ENCODE measurements at regions not wholly inside any gene's neighbourhood (a gene's known extent, or its start where the extent isn't known, plus 50 kb on each side); places are given as distances from the start of the nearest gene placed in this dataset.

DNA sequence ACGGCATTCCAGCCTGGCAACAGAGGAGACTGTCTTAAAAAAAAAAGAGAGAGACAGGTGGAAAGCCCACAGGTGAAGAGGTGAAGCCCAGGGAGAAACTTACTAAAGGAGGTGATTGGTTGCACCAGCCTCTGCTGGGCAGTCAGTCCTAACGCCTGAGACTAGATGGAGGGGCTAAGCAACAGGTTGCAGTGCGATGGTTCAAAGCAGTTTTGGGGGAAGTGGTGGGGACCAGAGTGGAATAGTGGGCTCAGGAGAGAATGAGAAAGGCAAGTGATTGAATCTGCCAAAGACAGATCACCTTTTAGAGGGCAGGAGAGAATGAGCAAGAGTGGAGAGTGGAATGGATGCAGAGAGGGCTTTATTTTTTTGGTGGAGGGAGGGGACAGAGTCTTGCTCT lies 100.0 kb upstream of the KCTD7 start:
- Histone ChIP-seq H2AFZ (ENCODE audit: low read length) (no peak overlapping the region), H3K4me1 (ENCODE audit: insufficient read depth, low read length, poor library complexity, severe bottlenecking) (no peaks in the 10 kb centered on the region), H3K9me3 (ENCODE audit: insufficient read depth, low read depth, low read length) (no peaks in the 10 kb centered on the region), H3K27me3 (ENCODE audit: insufficient read depth, low read length, poor library complexity, severe bottlenecking) (no peaks in the 10 kb centered on the region), H3F3A (ENCODE audit: low read depth) (no peaks in the 10 kb centered on the region), H3K9ac (ENCODE audit: low read depth, low read length, poor library complexity, severe bottlenecking) (no peak overlapping the region), H4K20me1 (ENCODE audit: insufficient read depth, low read length, poor library complexity, severe bottlenecking) (no peaks in the 10 kb centered on the region), H3K4me2 (ENCODE audit: low read depth, low read length, poor library complexity, severe bottlenecking) (no peak overlapping the region), H3K9me2 (replicated peaks; ENCODE audit: low read depth, low read length) (no peaks in the 10 kb centered on the region), H3K79me2 (ENCODE audit: insufficient read depth, low read length) (no peaks in the 10 kb centered on the region), H3K4me3 (ENCODE audit: low read length, poor library complexity, severe bottlenecking) (no peak overlapping the region), H3K36me3 (ENCODE audit: insufficient read depth, low read length) (no peaks in the 10 kb centered on the region)
- no peak for TF ChIP-seq EZH2phosphoT487 (IDR thresholded peaks at IDR 0.05; ENCODE audit: borderline replicate concordance)
- TF ChIP-seq, protein P1, sequence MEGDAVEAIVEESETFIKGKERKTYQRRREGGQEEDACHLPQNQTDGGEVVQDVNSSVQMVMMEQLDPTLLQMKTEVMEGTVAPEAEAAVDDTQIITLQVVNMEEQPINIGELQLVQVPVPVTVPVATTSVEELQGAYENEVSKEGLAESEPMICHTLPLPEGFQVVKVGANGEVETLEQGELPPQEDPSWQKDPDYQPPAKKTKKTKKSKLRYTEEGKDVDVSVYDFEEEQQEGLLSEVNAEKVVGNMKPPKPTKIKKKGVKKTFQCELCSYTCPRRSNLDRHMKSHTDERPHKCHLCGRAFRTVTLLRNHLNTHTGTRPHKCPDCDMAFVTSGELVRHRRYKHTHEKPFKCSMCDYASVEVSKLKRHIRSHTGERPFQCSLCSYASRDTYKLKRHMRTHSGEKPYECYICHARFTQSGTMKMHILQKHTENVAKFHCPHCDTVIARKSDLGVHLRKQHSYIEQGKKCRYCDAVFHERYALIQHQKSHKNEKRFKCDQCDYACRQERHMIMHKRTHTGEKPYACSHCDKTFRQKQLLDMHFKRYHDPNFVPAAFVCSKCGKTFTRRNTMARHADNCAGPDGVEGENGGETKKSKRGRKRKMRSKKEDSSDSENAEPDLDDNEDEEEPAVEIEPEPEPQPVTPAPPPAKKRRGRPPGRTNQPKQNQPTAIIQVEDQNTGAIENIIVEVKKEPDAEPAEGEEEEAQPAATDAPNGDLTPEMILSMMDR (conservative IDR thresholded peaks at IDR 0.05; ENCODE audit: low read length) = no peak

DNA sequence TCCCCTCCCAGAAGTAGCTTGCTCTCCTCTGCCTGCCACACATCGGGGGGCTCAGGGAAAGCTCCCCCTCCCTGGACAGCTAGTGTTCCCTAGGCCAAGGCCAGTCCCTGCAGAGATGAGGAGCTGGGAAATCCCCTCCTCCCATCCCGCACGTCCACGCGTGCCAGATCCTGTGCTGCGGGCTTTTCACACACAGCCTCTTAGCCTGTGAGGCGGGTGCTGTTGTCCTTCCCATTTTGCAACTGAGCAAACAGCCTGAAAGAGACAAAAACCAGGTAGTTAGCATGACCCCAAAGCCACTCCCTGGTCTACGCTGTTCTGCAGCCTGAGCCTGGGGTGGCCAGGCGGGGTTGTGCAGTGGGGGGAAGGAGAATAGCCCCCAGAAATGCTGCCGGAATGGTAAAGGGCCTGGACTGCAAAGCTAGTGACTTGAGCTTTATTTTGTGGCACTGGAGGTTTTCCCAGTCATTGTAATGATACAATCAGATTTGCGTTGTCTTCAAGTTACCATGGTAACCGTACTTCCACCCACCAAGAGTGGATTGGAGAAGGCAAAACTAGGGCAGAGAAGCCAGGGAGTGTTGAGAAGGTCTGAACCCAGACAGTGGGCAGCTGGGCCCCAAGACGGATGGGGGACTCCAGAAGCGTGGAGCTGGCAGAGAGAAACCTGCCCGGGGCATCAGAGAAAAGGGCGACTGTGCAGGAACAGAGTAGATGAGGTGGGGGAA lies 98.6 kb upstream of the KCTD7 start:
- Histone ChIP-seq H4K20me1 (ENCODE audit: insufficient read depth, low read length, poor library complexity, severe bottlenecking) (no peaks in the 10 kb centered on the region), H3F3A (ENCODE audit: low read depth) (no peaks in the 10 kb centered on the region), H2AFZ (ENCODE audit: low read length) (no peak overlapping the region), H3K4me2 (ENCODE audit: low read depth, low read length, poor library complexity, severe bottlenecking) (no peak overlapping the region), H3K36me3 (ENCODE audit: insufficient read depth, low read length) (no peaks in the 10 kb centered on the region), H3K4me3 (ENCODE audit: low read length, poor library complexity, severe bottlenecking) (no peak overlapping the region), H3K9me2 (replicated peaks; ENCODE audit: low read depth, low read length) (no peaks in the 10 kb centered on the region), H3K27me3 (ENCODE audit: insufficient read depth, low read length, poor library complexity, severe bottlenecking) (no peaks in the 10 kb centered on the region), H3K4me1 (ENCODE audit: insufficient read depth, low read length, poor library complexity, severe bottlenecking) (no peaks in the 10 kb centered on the region), H3K9ac (ENCODE audit: low read depth, low read length, poor library complexity, severe bottlenecking) (no peak overlapping the region), H3K9me3 (ENCODE audit: insufficient read depth, low read depth, low read length) (no peaks in the 10 kb centered on the region), H3K79me2 (ENCODE audit: insufficient read depth, low read length) (no peaks in the 10 kb centered on the region)
- TF ChIP-seq, protein P1 (conservative IDR thresholded peaks at IDR 0.05; ENCODE audit: low read length) = no peak
- TF ChIP-seq EZH2phosphoT487 (IDR thresholded peaks at IDR 0.05; ENCODE audit: borderline replicate concordance) = no peak

DNA sequence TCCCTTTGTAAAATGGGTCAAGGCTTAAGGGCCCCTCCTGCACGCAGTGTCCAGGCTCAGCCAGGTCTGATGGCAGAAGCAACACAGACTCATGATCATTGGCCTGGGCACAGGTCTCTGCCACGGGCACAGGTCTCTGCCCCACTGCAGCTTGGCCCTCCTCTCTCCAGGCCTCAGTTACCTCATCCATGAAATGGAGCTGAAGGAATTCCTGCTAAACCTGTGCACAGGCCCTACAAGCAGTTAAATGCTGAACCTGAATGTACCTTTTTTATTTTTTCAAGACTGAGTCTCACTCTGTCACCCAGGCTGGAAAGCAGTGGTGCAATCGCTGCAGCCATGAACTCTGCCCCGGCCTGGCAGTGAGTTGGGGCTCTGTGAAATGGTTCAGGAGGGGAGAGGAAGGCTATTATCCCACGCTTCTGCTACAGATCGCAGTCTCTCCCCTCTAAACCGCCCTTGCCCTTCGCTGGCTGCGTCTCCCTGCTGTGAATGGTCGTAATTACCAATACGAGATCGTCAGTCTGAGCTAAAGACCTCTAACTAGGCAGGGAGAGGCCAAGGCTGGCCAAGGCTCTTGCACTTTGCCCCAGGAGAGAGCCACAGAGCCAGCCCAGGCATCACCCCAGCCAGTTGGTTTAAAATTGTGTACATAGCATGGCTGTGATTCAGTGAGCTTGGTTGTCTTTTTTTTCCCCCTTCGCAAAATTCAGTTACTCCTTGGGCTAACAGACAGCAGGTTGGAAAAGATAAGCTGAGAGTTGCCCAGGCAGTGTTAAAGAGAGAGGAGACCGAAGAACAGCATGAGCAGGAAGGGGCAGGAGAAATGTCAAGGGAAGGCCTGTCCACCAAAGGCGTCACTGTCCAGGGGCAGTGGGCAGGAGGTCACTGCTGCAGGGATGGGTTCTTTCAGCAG lies 93.0 kb upstream of the KCTD7 start:
- H4K20me1 ChIP-seq (ENCODE audit: insufficient read depth, low read length, poor library complexity, severe bottlenecking) = no peaks in the 10 kb centered on the region
- H3K4me3 ChIP-seq (ENCODE audit: low read length, poor library complexity, severe bottlenecking) = no peak overlapping the region
- no peaks in the 10 kb centered on the region for H3K4me1 ChIP-seq (ENCODE audit: insufficient read depth, low read length, poor library complexity, severe bottlenecking)
- H3K36me3 ChIP-seq (ENCODE audit: insufficient read depth, low read length) = no peaks in the 10 kb centered on the region
- TF ChIP-seq, protein P1 (conservative IDR thresholded peaks at IDR 0.05; ENCODE audit: low read length) = no peak
- TF ChIP-seq EZH2phosphoT487 (IDR thresholded peaks at IDR 0.05; ENCODE audit: borderline replicate concordance) = no peak
- no peak overlapping the region for H3K9ac ChIP-seq (ENCODE audit: low read depth, low read length, poor library complexity, severe bottlenecking)
- H3K4me2 ChIP-seq (ENCODE audit: low read depth, low read length, poor library complexity, severe bottlenecking) = no peak overlapping the region
- H3K27me3 ChIP-seq (ENCODE audit: insufficient read depth, low read length, poor library complexity, severe bottlenecking) = no peaks in the 10 kb centered on the region
- H3K9me2 ChIP-seq (replicated peaks; ENCODE audit: low read depth, low read length) = no peaks in the 10 kb centered on the region
- H3K79me2 ChIP-seq (ENCODE audit: insufficient read depth, low read length) = no peaks in the 10 kb centered on the region
- no peak overlapping the region for H2AFZ ChIP-seq (ENCODE audit: low read length)
- no peaks in the 10 kb centered on the region for H3F3A ChIP-seq (ENCODE audit: low read depth)
- no peaks in the 10 kb centered on the region for H3K9me3 ChIP-seq (ENCODE audit: insufficient read depth, low read depth, low read length)

Data from Loucy (cell line).